ENCODE measurements at regions not wholly inside any gene's neighbourhood (a gene's known extent, or its start where the extent isn't known, plus 50 kb on each side); places are given as distances from the start of the nearest gene placed in this dataset.

DNA sequence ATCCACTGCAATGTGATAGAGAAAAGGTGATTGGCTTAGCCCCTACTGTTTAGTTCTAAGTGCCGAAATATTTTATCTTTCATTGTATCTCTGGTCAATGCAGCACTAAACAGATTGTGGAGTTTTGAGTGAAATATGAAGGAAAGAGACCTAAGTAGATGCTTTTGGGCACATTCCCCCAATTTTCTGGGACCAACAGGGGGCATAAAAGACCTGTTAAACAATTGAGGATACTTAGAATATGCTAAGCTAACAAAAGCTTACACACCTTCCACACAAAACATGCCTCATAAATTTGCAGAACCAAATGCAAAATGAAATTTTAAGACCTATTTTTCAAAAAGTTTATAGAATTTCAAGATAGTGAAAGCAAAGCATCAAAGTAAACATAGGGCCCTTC, 746.9 kb downstream of the TBC1D32 start:
- no peak for DNase-seq (ENCODE audit: extremely low read depth, low read depth)
- TF ChIP-seq, protein P1, sequence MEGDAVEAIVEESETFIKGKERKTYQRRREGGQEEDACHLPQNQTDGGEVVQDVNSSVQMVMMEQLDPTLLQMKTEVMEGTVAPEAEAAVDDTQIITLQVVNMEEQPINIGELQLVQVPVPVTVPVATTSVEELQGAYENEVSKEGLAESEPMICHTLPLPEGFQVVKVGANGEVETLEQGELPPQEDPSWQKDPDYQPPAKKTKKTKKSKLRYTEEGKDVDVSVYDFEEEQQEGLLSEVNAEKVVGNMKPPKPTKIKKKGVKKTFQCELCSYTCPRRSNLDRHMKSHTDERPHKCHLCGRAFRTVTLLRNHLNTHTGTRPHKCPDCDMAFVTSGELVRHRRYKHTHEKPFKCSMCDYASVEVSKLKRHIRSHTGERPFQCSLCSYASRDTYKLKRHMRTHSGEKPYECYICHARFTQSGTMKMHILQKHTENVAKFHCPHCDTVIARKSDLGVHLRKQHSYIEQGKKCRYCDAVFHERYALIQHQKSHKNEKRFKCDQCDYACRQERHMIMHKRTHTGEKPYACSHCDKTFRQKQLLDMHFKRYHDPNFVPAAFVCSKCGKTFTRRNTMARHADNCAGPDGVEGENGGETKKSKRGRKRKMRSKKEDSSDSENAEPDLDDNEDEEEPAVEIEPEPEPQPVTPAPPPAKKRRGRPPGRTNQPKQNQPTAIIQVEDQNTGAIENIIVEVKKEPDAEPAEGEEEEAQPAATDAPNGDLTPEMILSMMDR (IDR thresholded peaks at IDR 0.05; ENCODE audit: low read depth, low read length): peak; percentile 8

DNA sequence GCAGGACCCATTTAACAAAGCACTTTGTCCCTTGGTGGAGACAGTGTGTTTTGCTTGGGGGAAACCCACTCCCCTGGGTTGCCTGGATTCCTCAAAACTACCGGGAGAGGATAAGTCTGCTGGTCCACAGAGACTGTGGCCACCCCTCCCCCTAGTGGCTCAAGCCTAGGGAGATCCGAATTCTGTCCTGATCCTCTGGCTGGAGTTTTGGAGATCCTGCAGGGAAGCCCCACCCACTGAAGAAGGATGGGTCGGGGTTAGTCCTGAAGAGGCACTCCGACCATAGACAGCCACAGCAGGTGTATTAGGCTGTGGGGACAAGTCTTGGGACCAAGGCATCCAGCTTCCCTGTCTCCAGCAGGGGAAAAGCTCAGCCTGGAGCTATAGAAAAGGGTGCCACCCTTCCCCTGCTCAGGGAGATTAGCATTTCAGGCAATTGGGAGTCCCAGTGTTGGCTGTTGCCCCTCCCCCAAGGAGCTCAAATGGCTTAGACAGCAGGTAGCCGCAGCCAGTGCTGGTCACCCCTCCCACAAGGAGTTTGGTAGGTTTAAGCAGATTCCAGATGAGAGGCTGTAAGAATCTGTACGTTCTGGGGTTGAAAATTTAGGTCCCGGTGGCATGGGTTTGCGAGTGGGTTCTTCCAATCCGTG, 750.0 kb downstream of the TBC1D32 start:
- no peak for DNase-seq (ENCODE audit: extremely low read depth, low read depth)

DNA sequence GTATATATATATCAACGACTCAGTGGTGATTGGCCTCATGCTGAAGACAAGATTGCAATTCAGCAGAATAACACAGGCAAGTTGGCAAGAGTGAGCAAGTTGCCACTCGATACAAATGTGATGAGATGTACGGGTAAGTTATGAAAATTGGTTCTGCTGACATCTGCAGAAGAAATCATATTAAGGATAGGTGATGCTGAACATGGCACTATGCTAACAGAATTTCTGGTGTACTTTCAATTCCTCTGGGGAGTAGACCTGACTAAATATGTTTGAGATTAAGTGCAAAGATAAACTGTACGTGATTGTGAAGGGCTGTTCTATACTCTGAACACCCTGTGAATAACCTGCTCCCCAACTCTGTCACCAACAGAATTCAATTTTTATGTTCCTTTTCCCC, 758.2 kb downstream of the TBC1D32 start:
- DNase-seq (ENCODE audit: extremely low read depth, low read depth): no peak
- TF ChIP-seq, protein P1 (IDR thresholded peaks at IDR 0.05; ENCODE audit: low read depth, low read length): no peak

More for the DNA sequence above, 750.0 kb downstream of the TBC1D32 start:
- TF ChIP-seq, protein P1 (IDR thresholded peaks at IDR 0.05; ENCODE audit: low read depth, low read length): no peak

DNA sequence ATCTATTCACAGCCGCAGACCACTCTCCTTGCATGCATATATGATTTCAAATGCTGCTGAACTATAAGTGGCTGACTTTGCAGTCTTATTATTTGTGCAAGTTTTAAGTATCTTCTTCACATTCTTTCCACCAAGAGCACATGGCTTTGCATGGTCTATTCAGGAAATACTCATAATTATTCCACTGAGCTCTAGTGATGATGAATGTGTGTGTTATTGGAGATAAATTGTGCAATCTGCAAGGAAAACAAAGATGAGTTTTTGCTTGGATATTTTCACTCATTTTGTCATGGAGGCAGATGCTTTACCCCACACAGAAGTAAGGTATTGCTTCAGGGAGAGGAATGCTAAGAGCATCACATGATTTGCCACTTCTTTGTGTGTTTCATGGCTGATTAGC, 764.6 kb downstream of the TBC1D32 start:
- no peak for DNase-seq (ENCODE audit: extremely low read depth, low read depth)
- TF ChIP-seq, protein P1 (IDR thresholded peaks at IDR 0.05; ENCODE audit: low read depth, low read length): no peak

DNA sequence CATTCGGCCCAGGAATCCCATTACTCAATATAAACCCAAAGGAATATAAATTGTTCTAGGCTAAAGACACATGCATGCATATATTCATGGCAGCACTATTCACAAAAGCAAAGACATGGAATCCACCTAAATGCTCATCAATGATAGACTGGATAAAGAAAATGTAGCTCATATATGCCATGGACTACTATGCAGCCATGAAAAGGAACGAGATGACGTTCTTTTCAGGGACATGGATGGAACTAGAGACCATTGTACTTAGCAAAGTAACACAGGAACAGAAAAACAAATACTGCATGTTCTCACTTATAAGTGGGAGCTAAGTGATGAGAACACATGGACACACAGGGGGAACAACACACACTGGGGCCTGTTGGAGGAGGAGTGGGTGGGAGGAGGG, 769.5 kb downstream of the TBC1D32 start:
- no peak for DNase-seq (ENCODE audit: extremely low read depth, low read depth)
- TF ChIP-seq, protein P1 (IDR thresholded peaks at IDR 0.05; ENCODE audit: low read depth, low read length): no peak

DNA sequence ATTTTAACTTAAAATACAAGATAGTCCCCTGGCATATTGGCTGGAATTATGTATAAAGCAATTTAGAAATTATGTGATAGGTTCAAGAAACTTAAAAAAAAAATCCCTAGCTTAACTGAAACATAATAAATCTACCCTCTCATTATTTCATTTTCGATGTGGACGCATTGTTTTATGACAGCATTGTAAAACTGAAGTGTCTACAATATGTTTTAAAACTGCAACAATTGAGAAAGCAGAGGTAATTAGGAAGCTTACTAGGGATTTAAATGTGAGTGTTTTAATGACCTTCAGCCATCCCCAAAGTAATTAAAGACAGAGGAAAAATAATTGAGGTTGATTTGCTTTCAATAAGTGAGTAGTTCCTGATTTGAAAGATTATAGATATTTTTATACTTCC, 776.0 kb downstream of the TBC1D32 start:
- no peak for DNase-seq (ENCODE audit: extremely low read depth, low read depth)
- TF ChIP-seq, protein P1 (IDR thresholded peaks at IDR 0.05; ENCODE audit: low read depth, low read length): no peak

DNA sequence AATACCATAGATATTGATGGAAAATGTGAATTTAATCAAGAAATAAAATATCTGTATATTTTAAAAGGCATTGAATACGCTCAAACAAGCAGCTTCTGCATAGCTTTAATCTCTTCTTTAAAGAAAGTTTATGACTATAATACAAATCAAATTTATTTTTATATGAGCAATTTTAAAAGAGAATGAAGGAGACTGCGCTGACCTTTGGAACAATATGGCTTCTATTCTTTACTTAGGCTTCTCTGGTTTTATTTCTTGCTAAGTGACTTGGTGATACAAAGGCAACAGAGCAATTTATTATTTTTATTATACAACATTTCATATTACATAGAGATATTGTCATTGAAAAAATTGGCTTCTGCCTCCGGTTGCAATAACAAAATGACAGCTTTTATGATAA, 776.7 kb downstream of the TBC1D32 start:
- TF ChIP-seq, protein P1 (IDR thresholded peaks at IDR 0.05; ENCODE audit: low read depth, low read length): no peak
- no peak for DNase-seq (ENCODE audit: extremely low read depth, low read depth)

All from AG09319 (cell line).